H1 (cell line): ENCODE measurements at regions not wholly inside any gene's neighbourhood (a gene's known extent, or its start where the extent isn't known, plus 50 kb on each side); places are given as distances from the start of the nearest gene placed in this dataset.

Experiments used
- CTCF ChIP-seq, 3 experiments: IDR thresholded peaks; 1 replicate in 2 of 3; 2 replicates in 1 of 3; pipeline versions ENCODE4 v1.5.1 to v1.6.1; 2011; ENCODE audit warnings: low read length in 3 of 3, mild to moderate bottlenecking in 3 of 3, inconsistent platforms in 2 of 3, low read depth in 1 of 3, moderate library complexity in 1 of 3; ENCODE audit not compliant: insufficient read depth in 1 of 3; ENCODE audit errors: control extremely low read depth in 1 of 3
- POLR2AphosphoS5 ChIP-seq: IDR thresholded peaks from 2 replicates; pipeline ENCODE4 v1.6.1; 2011; ENCODE audit warnings: low read depth, low read length

- TF ChIP-seq CTCF (IDR thresholded peaks at IDR 0.05; ENCODE audit: control extremely low read depth in 1 of 3, insufficient read depth in 1 of 3, low read depth in 1 of 3, low read length in 3 of 3) (no peak), POLR2AphosphoS5 (no peak)
Measured at GRCh38 chr4:181061787-181062186, 1181.4 kb upstream of the TENM3 start.
